DND-41 (cell line): ENCODE measurements at regions not wholly inside any gene's neighbourhood (a gene's known extent, or its start where the extent isn't known, plus 50 kb on each side); places are given as distances from the start of the nearest gene placed in this dataset.

ENCODE experiments used
- EZH2 ChIP-seq: IDR thresholded peaks from 3 replicates; pipeline ENCODE4 v1.6.1; 2012; ENCODE audit warnings: borderline replicate concordance, low read depth, mild to moderate bottlenecking, moderate library complexity, low read length, inconsistent platforms; ENCODE audit not compliant: severe bottlenecking
- TF ChIP-seq, protein P1 (sequence below): IDR thresholded peaks from 2 replicates; pipeline ENCODE4 v1.5.1; 2012; ENCODE audit warnings: borderline replicate concordance, low read length, moderate library complexity, mild to moderate bottlenecking; ENCODE audit not compliant: poor library complexity, severe bottlenecking; ENCODE audit errors: extremely low read depth

GRCh38 chrX:16310326-16310725, 143.0 kb downstream of the MAGEB17 start:
- TF ChIP-seq, protein P1, sequence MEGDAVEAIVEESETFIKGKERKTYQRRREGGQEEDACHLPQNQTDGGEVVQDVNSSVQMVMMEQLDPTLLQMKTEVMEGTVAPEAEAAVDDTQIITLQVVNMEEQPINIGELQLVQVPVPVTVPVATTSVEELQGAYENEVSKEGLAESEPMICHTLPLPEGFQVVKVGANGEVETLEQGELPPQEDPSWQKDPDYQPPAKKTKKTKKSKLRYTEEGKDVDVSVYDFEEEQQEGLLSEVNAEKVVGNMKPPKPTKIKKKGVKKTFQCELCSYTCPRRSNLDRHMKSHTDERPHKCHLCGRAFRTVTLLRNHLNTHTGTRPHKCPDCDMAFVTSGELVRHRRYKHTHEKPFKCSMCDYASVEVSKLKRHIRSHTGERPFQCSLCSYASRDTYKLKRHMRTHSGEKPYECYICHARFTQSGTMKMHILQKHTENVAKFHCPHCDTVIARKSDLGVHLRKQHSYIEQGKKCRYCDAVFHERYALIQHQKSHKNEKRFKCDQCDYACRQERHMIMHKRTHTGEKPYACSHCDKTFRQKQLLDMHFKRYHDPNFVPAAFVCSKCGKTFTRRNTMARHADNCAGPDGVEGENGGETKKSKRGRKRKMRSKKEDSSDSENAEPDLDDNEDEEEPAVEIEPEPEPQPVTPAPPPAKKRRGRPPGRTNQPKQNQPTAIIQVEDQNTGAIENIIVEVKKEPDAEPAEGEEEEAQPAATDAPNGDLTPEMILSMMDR, result no peak
- no peak for TF ChIP-seq EZH2
